H1 (cell line): ENCODE measurements at regions not wholly inside any gene's neighbourhood (a gene's known extent, or its start where the extent isn't known, plus 50 kb on each side); places are given as distances from the start of the nearest gene placed in this dataset.

Source experiments
- CTCF ChIA-PET: fragments of 300-600 bp; sonication (Branson Sonifier 250); formaldehyde crosslinking; loops from one replicate; lab custom pipeline; 2021; ENCODE audit not compliant: partially characterized antibody; lab: Charles Lee
- POLR2A ChIA-PET: fragments of 300-600 bp; sonication (Branson Sonifier 250); formaldehyde crosslinking; loops from one replicate; lab custom pipeline; 2021; ENCODE audit warnings: inconsistent platforms; ENCODE audit not compliant: partially characterized antibody; lab: Charles Lee
- DNase-seq, 2 experiments: peaks; one replicate each; pipeline versions ENCODE4 v3.0.0 to v3.0.0-alpha.2; 2010 to 2022; ENCODE audit warnings: low spot score in 2 of 2, low read depth in 1 of 2, mixed read lengths in 1 of 2
- FAIRE-seq: peaks from 2 replicates; lab custom pipeline; 2011; peaks lifted over from hg19 to GRCh38; lab: Jason Lieb, UNC
- H2AFZ ChIP-seq: 2 replicates; pipeline ENCODE4 v1.8.1; 2012; ENCODE audit warnings: low read length, inconsistent platforms
- H2AK5ac ChIP-seq: 2 replicates; pipeline ENCODE4 v1.6.1; 2013; ENCODE audit warnings: low read depth, low read length
- H2BK120ac ChIP-seq: replicated peaks from 2 replicates; pipeline ENCODE3; 2013; ENCODE audit warnings: low read depth, low read length, inconsistent platforms
- H2BK12ac ChIP-seq: 2 replicates; pipeline ENCODE4 v1.6.1; 2013; ENCODE audit warnings: low read depth, low read length
- H2BK15ac ChIP-seq: 2 replicates; pipeline ENCODE4 v1.6.1; 2013; ENCODE audit warnings: low read length
- H2BK20ac ChIP-seq: 2 replicates; pipeline ENCODE4 v1.6.1; 2013; ENCODE audit warnings: low read length
- H2BK5ac ChIP-seq: 2 replicates; pipeline ENCODE4 v1.6.1; 2013; ENCODE audit warnings: low read depth, low read length
- H3K14ac ChIP-seq: 2 replicates; pipeline ENCODE4 v1.6.1; 2013; ENCODE audit warnings: inconsistent platforms; ENCODE audit not compliant: insufficient read length
- H3K18ac ChIP-seq: 2 replicates; pipeline ENCODE4 v1.6.1; 2013; ENCODE audit warnings: low read length; ENCODE audit errors: extremely low read depth
- H3K23ac ChIP-seq: 2 replicates; pipeline ENCODE4 v1.6.1; 2013; ENCODE audit warnings: inconsistent platforms; ENCODE audit not compliant: insufficient read length
- H3K23me2 ChIP-seq: 2 replicates; pipeline ENCODE4 v1.6.1; 2013; ENCODE audit warnings: low read depth, low read length
- H3K27ac ChIP-seq: 2 replicates; pipeline ENCODE4 v1.6.1; 2011; ENCODE audit warnings: low read depth, low read length, inconsistent platforms
- H3K27me3 ChIP-seq, 4 experiments: replicated peaks in 1 of 4; 1 replicate in 1 of 4; 2 replicates in 3 of 4; pipeline versions ENCODE4 v1.6.1 to v1.8.1; 2011 to 2013; ENCODE audit warnings: low read length in 3 of 4, mild to moderate bottlenecking in 3 of 4, inconsistent platforms in 2 of 4, mixed read lengths in 2 of 4, moderate library complexity in 1 of 4; ENCODE audit not compliant: control insufficient read depth in 3 of 4, insufficient read depth in 3 of 4; ENCODE audit errors: extremely low read depth in 1 of 4
- H3K36me3 ChIP-seq, 4 experiments: 2 replicates each; pipeline versions ENCODE4 v1.6.1 to v1.8.1; 2011 to 2013; ENCODE audit warnings: mild to moderate bottlenecking in 4 of 4, low read length in 3 of 4, moderate library complexity in 2 of 4, control low read depth in 1 of 4, inconsistent platforms in 1 of 4; ENCODE audit not compliant: insufficient read depth in 4 of 4, control insufficient read depth in 2 of 4
- H3K4ac ChIP-seq: replicated peaks from 2 replicates; pipeline ENCODE3; 2013; ENCODE audit warnings: low read length, low read depth, mixed read lengths, inconsistent platforms; ENCODE audit not compliant: insufficient read length
- H3K4me1 ChIP-seq, 4 experiments: replicated peaks in 1 of 4; 1 replicate in 1 of 4; 2 replicates in 3 of 4; pipeline versions ENCODE4 v1.6.1 to v1.8.1; 2011 to 2013; ENCODE audit warnings: low read length in 3 of 4, inconsistent platforms in 2 of 4, mixed read lengths in 1 of 4; ENCODE audit not compliant: insufficient read depth in 4 of 4, control insufficient read depth in 3 of 4
- H3K4me2 ChIP-seq, 2 experiments: 2 replicates each; pipeline versions ENCODE4 v1.6.1 to v1.8.1; 2011 to 2013; ENCODE audit warnings: low read depth in 2 of 2, low read length in 2 of 2, control low read depth in 1 of 2, inconsistent platforms in 1 of 2, mild to moderate bottlenecking in 1 of 2; ENCODE audit not compliant: insufficient read depth in 1 of 2
- H3K4me3 ChIP-seq, 4 experiments: fragments of 200-600, 300-600 bp in 1 of 4; sonication (generic), shearing (Covaris generic), sonication (Bioruptor Twin) in 1 of 4; 2 replicates each; pipeline versions ENCODE4 v1.5.1 to v1.8.1; 2011 to 2016; ENCODE audit warnings: low read length in 4 of 4, low read depth in 3 of 4, control low read depth in 2 of 4, inconsistent platforms in 2 of 4, mild to moderate bottlenecking in 2 of 4, mixed read lengths in 1 of 4, moderate library complexity in 1 of 4; ENCODE audit not compliant: insufficient read depth in 2 of 4; ENCODE audit errors: extremely low read depth in 1 of 4
- H3K56ac ChIP-seq: replicated peaks from 2 replicates; pipeline ENCODE3; 2013; ENCODE audit warnings: low read depth, mild to moderate bottlenecking, mixed read lengths, low read length, inconsistent platforms; ENCODE audit not compliant: insufficient read length
- H3K79me1 ChIP-seq: 2 replicates; pipeline ENCODE4 v1.6.1; 2013; ENCODE audit warnings: low read depth, low read length, control low read depth
- H3K79me2 ChIP-seq, 2 experiments: 2 replicates each; pipeline versions ENCODE4 v1.6.1 to v1.8.1; 2012 to 2013; ENCODE audit warnings: low read length in 2 of 2, mild to moderate bottlenecking in 2 of 2, inconsistent platforms in 1 of 2; ENCODE audit not compliant: insufficient read depth in 2 of 2, control insufficient read depth in 1 of 2
- H3K9ac ChIP-seq, 4 experiments: replicated peaks in 1 of 4; 1 replicate in 1 of 4; 2 replicates in 3 of 4; pipeline versions ENCODE4 v1.6.1 to v1.8.1; 2011 to 2013; ENCODE audit warnings: low read depth in 3 of 4, low read length in 3 of 4, control low read depth in 2 of 4, mild to moderate bottlenecking in 2 of 4, moderate library complexity in 2 of 4, inconsistent platforms in 1 of 4; ENCODE audit errors: extremely low read depth in 1 of 4
- H3K9me3 ChIP-seq, 2 experiments: 2 replicates each; pipeline versions ENCODE4 v1.6.1 to v1.8.1; 2012 to 2013; ENCODE audit warnings: mild to moderate bottlenecking in 2 of 2, moderate library complexity in 2 of 2, control low read depth in 1 of 2, inconsistent platforms in 1 of 2, low read depth in 1 of 2, low read length in 1 of 2, mixed read lengths in 1 of 2; ENCODE audit not compliant: insufficient read depth in 2 of 2
- H4K20me1 ChIP-seq, 2 experiments: replicated peaks in 1 of 2; 2 replicates each; pipeline versions ENCODE3 to v1.8.1; 2011 to 2013; ENCODE audit warnings: inconsistent platforms in 2 of 2, low read length in 2 of 2, mild to moderate bottlenecking in 1 of 2; ENCODE audit not compliant: insufficient read depth in 2 of 2, control insufficient read depth in 1 of 2
- H4K5ac ChIP-seq: 2 replicates; pipeline ENCODE4 v1.6.1; 2013; ENCODE audit warnings: low read length, low read depth, mixed read lengths, inconsistent platforms; ENCODE audit not compliant: insufficient read length
- H4K8ac ChIP-seq: 2 replicates; pipeline ENCODE4 v1.8.0; 2013; ENCODE audit warnings: mild to moderate bottlenecking, moderate library complexity, low read length, inconsistent platforms; ENCODE audit not compliant: insufficient read depth; ENCODE audit errors: extremely low read depth
- H4K91ac ChIP-seq: replicated peaks from 2 replicates; pipeline ENCODE3; 2013; ENCODE audit warnings: low read length, mixed read lengths, inconsistent platforms; ENCODE audit not compliant: insufficient read length
- CTBP2 ChIP-seq: IDR thresholded peaks from 2 replicates; pipeline ENCODE4 v1.7.0; 2011; ENCODE audit warnings: borderline replicate concordance, mild to moderate bottlenecking, moderate library complexity, mixed read lengths, low read length; ENCODE audit not compliant: insufficient read depth, insufficient read length
- HDAC2 ChIP-seq, 2 experiments: fragments of 300-600 bp in 1 of 2; sonication (generic) in 1 of 2; IDR thresholded peaks; 2 replicates each; pipeline ENCODE4 v1.6.1; 2011 to 2012; ENCODE audit warnings: low read depth in 2 of 2, low read length in 2 of 2, mild to moderate bottlenecking in 2 of 2, moderate library complexity in 2 of 2, borderline replicate concordance in 1 of 2, inconsistent platforms in 1 of 2
- KDM1A ChIP-seq: fragments of 200-600, 300-600 bp; sonication (generic); IDR thresholded peaks from 2 replicates; pipeline ENCODE4 v1.7.1; 2016; ENCODE audit warnings: mild to moderate bottlenecking, low read length, borderline replicate concordance
- KDM5A ChIP-seq: fragments of 200-600 bp; IDR thresholded peaks from 2 replicates; pipeline ENCODE4 v1.7.1; 2012; ENCODE audit warnings: mild to moderate bottlenecking, low read length, inconsistent platforms, mixed read lengths
- MAX ChIP-seq: IDR thresholded peaks from 2 replicates; pipeline ENCODE4 v1.6.1; 2012; ENCODE audit warnings: inconsistent platforms
- POLR2A ChIP-seq, 2 experiments: IDR thresholded peaks; 1 replicate in 1 of 2; 2 replicates in 1 of 2; pipeline ENCODE4 v1.6.1; 2011; ENCODE audit warnings: low read depth in 2 of 2, low read length in 2 of 2, mild to moderate bottlenecking in 2 of 2; ENCODE audit errors: control extremely low read depth in 1 of 2
- RFX5 ChIP-seq: IDR thresholded peaks from 2 replicates; pipeline ENCODE4 v1.6.1; 2011; ENCODE audit warnings: low read depth, low read length, improper control_type of control experiment, borderline replicate concordance
- RXRA ChIP-seq: IDR thresholded peaks from 2 replicates; pipeline ENCODE4 v1.6.1; 2011; ENCODE audit warnings: low read depth, mild to moderate bottlenecking, low read length, moderate library complexity; ENCODE audit not compliant: insufficient read depth
- SIN3A ChIP-seq, 2 experiments: IDR thresholded peaks in 1 of 2; conservative IDR thresholded peaks in 1 of 2; 2 replicates each; pipeline ENCODE4 v1.6.1; 2011 to 2012; ENCODE audit warnings: low read length in 2 of 2, improper control_type of control experiment in 1 of 2, low read depth in 1 of 2, mild to moderate bottlenecking in 1 of 2
- SUZ12 ChIP-seq: fragments of 200-600 bp; sonication (generic); IDR thresholded peaks from 2 replicates; pipeline ENCODE4 v1.6.1; 2012; ENCODE audit warnings: mild to moderate bottlenecking, inconsistent platforms, low read length, moderate library complexity, mixed read lengths
- TAF7 ChIP-seq: optimal IDR thresholded peaks from 2 replicates; pipeline ENCODE3; 2011; ENCODE audit warnings: low read depth, mild to moderate bottlenecking, inconsistent platforms, low read length, moderate library complexity, borderline replicate concordance
- TBP ChIP-seq: IDR thresholded peaks from 2 replicates; pipeline ENCODE4 v1.6.1; 2011; ENCODE audit warnings: low read depth, low read length, improper control_type of control experiment
- WGBS, 2 experiments: shearing (Covaris generic) in 1 of 2; methylation state at CpG; one replicate each; pipeline versions ENCODE4 v1.1.6 to v1.1.7; 2013 to 2015; ENCODE audit warnings: low lambda C conversion rate in 2 of 2, mixed read lengths in 2 of 2, inconsistent platforms in 1 of 2, low coverage in 1 of 2, missing lambda C conversion rate in 1 of 2; ENCODE audit not compliant: insufficient replicate concordance in 2 of 2, insufficient coverage in 1 of 2, insufficient read length in 1 of 2; ENCODE audit errors: extremely low coverage in 1 of 2, missing lambda C conversion rate in 1 of 2; 5-methylcytosine and 5-hydroxymethylcytosine counted together

GRCh38 chr22:22983816-22984215 is 86.5 kb upstream of the GNAZ start:
- WGBS, 2 experiments: 81% methylated on average over 1 of the region's 1 CpG; no CpG with 5 or more reads in 1 of the 2 experiments
- H3K4ac ChIP-seq: no peak overlapping the region
- no peak overlapping the region for H3K4me2 ChIP-seq
- H3K79me2 ChIP-seq: no peaks in the 10 kb centered on the region
- H2BK12ac ChIP-seq: no peak overlapping the region
- H3K4me3 ChIP-seq: no peak overlapping the region
- H2BK15ac ChIP-seq: no peak overlapping the region
- no peak overlapping the region for H3K9ac ChIP-seq
- no peak overlapping the region for H2AK5ac ChIP-seq
- no peak overlapping the region for H3K56ac ChIP-seq
- no peak overlapping the region for H2BK120ac ChIP-seq
- H3K9me3 ChIP-seq: peaks cover 49 to 54% of the 10 kb centered on the region in 2 experiments
- no peak overlapping the region for H2AFZ ChIP-seq
- no peak for TF ChIP-seq KDM1A
- no peak for TF ChIP-seq RXRA
- no peak for TF ChIP-seq RFX5
- TF ChIP-seq POLR2A (IDR thresholded peaks at IDR 0.05; ENCODE audit: control extremely low read depth in 1 of 2, low read depth in 2 of 2, low read length in 2 of 2): no peak
- TF ChIP-seq HDAC2 (IDR thresholded peaks at IDR 0.05; ENCODE audit: borderline replicate concordance in 1 of 2, low read depth in 2 of 2, low read length in 2 of 2): no peak
- no peak for TF ChIP-seq TAF7
- TF ChIP-seq KDM5A: no peak
- TF ChIP-seq SIN3A (conservative IDR thresholded peaks at IDR 0.05 in 1 of 2, IDR thresholded peaks at IDR 0.05 in 1 of 2; ENCODE audit: low read depth in 1 of 2, low read length in 2 of 2): no peak
- no peak for TF ChIP-seq SUZ12
- no peak for TF ChIP-seq CTBP2
- TF ChIP-seq MAX: no peak
- no peak for TF ChIP-seq TBP
- H2BK20ac ChIP-seq: no peak overlapping the region
- no peak overlapping the region for H4K8ac ChIP-seq
- H4K5ac ChIP-seq: no peak overlapping the region
- no peak overlapping the region for H3K23ac ChIP-seq
- POLR2A ChIA-PET: no interaction called here
- FAIRE-seq: no peak
- no peak overlapping the region for H3K27ac ChIP-seq
- CTCF ChIA-PET: no interaction called here
- H3K18ac ChIP-seq: no peak overlapping the region
- no peaks in the 10 kb centered on the region for H3K36me3 ChIP-seq
- H3K23me2 ChIP-seq: no peaks in the 10 kb centered on the region
- peaks cover 0 to 2% (median under 1%) of the 10 kb centered on the region in 4 experiments; a peak in 2 of 7 replicates for H3K27me3 ChIP-seq
- H4K91ac ChIP-seq: no peak overlapping the region
- no peak overlapping the region for H2BK5ac ChIP-seq
- DNase-seq: no peak
- no peaks in the 10 kb centered on the region for H3K79me1 ChIP-seq
- no peaks in the 10 kb centered on the region for H3K4me1 ChIP-seq
- H4K20me1 ChIP-seq: no peaks in the 10 kb centered on the region
- no peak overlapping the region for H3K14ac ChIP-seq
